ENCODE measurements at regions not wholly inside any gene's neighbourhood (a gene's known extent, or its start where the extent isn't known, plus 50 kb on each side); places are given as distances from the start of the nearest gene placed in this dataset.

DNA sequence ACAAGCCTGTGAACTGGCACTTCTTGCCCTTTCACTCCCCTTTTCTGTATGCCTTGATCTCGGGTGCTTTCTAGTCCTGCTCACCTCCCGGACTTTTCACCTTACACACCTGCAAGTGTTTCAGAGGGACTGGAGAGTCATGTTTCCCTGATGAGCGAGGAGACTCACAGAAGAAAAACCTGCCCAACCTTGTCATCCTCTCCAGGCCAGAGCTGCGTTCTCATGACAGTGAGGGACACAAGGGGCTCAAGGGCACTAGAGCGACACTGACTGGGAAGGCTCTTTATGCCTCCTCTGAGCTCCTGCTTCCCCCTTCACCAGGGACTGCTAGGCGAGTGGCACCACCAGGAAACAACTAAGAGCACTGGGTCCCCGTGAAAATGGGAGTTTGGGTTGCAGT, 376.9 kb upstream of the RPS23 start:
- Histone ChIP-seq H3K9ac (ENCODE audit: low read depth in 1 of 2, low read length in 2 of 2) (no peak overlapping the region), H3K27me3 (ENCODE audit: control insufficient read depth in 4 of 4, insufficient read depth in 4 of 4, low read length in 3 of 4) (no peaks in the 10 kb centered on the region), H3K4me1 (ENCODE audit: control insufficient read depth in 4 of 4, insufficient read depth in 4 of 4, low read length in 3 of 4) (no peaks in the 10 kb centered on the region), H3K4me3 (ENCODE audit: low read depth in 1 of 3, low read length in 3 of 3) (no peak overlapping the region), H3K27ac (ENCODE audit: low read depth in 1 of 2, low read length in 2 of 2) (no peak overlapping the region), H3K36me3 (ENCODE audit: control insufficient read depth in 4 of 4, insufficient read depth in 3 of 4, low read depth in 1 of 4, low read length in 3 of 4) (no peaks in the 10 kb centered on the region), H3K9me3 (ENCODE audit: control insufficient read depth in 4 of 4, low read length in 3 of 4) (no peaks in the 10 kb centered on the region)
- TF ChIP-seq FOXA1 (IDR thresholded peaks at IDR 0.05) (no peak), HNF4G (IDR thresholded peaks at IDR 0.05) (no peak), GABPA (IDR thresholded peaks at IDR 0.05 in 1 of 2, conservative IDR thresholded peaks at IDR 0.05 in 1 of 2) (no peak)
- TF ChIP-seq, protein P1, sequence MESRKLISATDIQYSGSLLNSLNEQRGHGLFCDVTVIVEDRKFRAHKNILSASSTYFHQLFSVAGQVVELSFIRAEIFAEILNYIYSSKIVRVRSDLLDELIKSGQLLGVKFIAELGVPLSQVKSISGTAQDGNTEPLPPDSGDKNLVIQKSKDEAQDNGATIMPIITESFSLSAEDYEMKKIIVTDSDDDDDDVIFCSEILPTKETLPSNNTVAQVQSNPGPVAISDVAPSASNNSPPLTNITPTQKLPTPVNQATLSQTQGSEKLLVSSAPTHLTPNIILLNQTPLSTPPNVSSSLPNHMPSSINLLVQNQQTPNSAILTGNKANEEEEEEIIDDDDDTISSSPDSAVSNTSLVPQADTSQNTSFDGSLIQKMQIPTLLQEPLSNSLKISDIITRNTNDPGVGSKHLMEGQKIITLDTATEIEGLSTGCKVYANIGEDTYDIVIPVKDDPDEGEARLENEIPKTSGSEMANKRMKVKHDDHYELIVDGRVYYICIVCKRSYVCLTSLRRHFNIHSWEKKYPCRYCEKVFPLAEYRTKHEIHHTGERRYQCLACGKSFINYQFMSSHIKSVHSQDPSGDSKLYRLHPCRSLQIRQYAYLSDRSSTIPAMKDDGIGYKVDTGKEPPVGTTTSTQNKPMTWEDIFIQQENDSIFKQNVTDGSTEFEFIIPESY (IDR thresholded peaks at IDR 0.05) = no peak
- TF ChIP-seq, protein P2, sequence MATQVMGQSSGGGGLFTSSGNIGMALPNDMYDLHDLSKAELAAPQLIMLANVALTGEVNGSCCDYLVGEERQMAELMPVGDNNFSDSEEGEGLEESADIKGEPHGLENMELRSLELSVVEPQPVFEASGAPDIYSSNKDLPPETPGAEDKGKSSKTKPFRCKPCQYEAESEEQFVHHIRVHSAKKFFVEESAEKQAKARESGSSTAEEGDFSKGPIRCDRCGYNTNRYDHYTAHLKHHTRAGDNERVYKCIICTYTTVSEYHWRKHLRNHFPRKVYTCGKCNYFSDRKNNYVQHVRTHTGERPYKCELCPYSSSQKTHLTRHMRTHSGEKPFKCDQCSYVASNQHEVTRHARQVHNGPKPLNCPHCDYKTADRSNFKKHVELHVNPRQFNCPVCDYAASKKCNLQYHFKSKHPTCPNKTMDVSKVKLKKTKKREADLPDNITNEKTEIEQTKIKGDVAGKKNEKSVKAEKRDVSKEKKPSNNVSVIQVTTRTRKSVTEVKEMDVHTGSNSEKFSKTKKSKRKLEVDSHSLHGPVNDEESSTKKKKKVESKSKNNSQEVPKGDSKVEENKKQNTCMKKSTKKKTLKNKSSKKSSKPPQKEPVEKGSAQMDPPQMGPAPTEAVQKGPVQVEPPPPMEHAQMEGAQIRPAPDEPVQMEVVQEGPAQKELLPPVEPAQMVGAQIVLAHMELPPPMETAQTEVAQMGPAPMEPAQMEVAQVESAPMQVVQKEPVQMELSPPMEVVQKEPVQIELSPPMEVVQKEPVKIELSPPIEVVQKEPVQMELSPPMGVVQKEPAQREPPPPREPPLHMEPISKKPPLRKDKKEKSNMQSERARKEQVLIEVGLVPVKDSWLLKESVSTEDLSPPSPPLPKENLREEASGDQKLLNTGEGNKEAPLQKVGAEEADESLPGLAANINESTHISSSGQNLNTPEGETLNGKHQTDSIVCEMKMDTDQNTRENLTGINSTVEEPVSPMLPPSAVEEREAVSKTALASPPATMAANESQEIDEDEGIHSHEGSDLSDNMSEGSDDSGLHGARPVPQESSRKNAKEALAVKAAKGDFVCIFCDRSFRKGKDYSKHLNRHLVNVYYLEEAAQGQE (IDR thresholded peaks at IDR 0.05) = no peak
- TF ChIP-seq, protein P3, sequence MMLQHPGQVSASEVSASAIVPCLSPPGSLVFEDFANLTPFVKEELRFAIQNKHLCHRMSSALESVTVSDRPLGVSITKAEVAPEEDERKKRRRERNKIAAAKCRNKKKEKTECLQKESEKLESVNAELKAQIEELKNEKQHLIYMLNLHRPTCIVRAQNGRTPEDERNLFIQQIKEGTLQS (IDR thresholded peaks at IDR 0.05) = no peak
- WGBS = 83% methylated on average over 7 of the region's 7 CpGs
- DNase-seq (ENCODE audit: low spot score) = no peak

DNA sequence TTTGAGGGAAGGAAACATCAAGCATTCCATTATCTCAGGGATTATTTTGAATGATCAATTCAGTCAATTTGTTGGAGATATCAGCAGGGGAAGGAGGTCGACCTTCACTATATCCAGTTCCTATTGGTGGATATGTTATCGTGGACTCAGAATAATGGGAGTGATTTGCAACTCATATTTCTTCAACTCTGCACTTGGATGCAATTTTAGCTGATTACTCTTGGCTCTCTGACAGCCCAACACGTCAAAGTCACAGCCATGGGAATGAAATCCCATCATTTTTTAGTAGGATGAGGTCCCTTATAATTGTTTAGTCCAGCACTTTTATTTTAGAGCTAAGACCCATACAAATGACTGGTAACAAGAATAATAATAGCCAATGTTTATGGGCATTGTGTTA, 371.8 kb upstream of the RPS23 start:
- Histone ChIP-seq H3K9me3 (ENCODE audit: control insufficient read depth in 4 of 4, low read length in 3 of 4) (no peaks in the 10 kb centered on the region), H3K4me1 (ENCODE audit: control insufficient read depth in 4 of 4, insufficient read depth in 4 of 4, low read length in 3 of 4) (no peaks in the 10 kb centered on the region), H3K27ac (ENCODE audit: low read depth in 1 of 2, low read length in 2 of 2) (no peak overlapping the region), H3K36me3 (ENCODE audit: control insufficient read depth in 4 of 4, insufficient read depth in 3 of 4, low read depth in 1 of 4, low read length in 3 of 4) (no peaks in the 10 kb centered on the region), H3K4me3 (ENCODE audit: low read depth in 1 of 3, low read length in 3 of 3) (no peak overlapping the region), H3K27me3 (ENCODE audit: control insufficient read depth in 4 of 4, insufficient read depth in 4 of 4, low read length in 3 of 4) (no peaks in the 10 kb centered on the region), H3K9ac (ENCODE audit: low read depth in 1 of 2, low read length in 2 of 2) (no peak overlapping the region)
- no peak for DNase-seq (ENCODE audit: low spot score)
- TF ChIP-seq, protein P3 (IDR thresholded peaks at IDR 0.05) = no peak
- TF ChIP-seq HNF4G (IDR thresholded peaks at IDR 0.05) (no peak), TAF1 (conservative IDR thresholded peaks at IDR 0.05) (no peak), RAD21 (IDR thresholded peaks at IDR 0.05) (no peak), NR2F2 (IDR thresholded peaks at IDR 0.05) (no peak)
- WGBS = 73% methylated on average over 3 of the region's 3 CpGs

DNA sequence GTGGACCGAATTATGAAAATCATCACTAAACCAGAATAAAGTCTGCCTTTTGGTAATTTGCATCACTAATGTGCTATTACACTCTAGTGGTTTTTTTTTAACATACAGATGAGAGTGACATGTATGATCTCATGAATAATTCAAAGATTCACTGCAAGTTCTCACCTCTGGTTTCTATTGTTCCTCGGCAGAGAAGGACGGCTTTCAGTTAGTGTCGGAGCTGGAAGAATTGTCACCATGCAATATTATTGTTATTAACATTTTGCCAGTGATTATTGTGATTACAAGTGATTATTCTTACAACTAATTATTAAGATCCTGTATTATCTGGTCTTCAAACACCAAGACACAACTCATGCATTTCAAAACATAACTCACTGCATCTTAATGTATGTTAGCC, 366.6 kb upstream of the RPS23 start:
- Histone ChIP-seq H3K9ac (ENCODE audit: low read depth in 1 of 2, low read length in 2 of 2) (no peak overlapping the region), H3K27ac (ENCODE audit: low read depth in 1 of 2, low read length in 2 of 2) (no peak overlapping the region), H3K4me1 (ENCODE audit: control insufficient read depth in 4 of 4, insufficient read depth in 4 of 4, low read length in 3 of 4) (peaks cover 0 to 14% (median 8%) of the 10 kb centered on the region in 4 donors), H3K4me3 (ENCODE audit: low read depth in 1 of 3, low read length in 3 of 3) (no peak overlapping the region), H3K36me3 (ENCODE audit: control insufficient read depth in 4 of 4, insufficient read depth in 3 of 4, low read depth in 1 of 4, low read length in 3 of 4) (no peaks in the 10 kb centered on the region), H3K9me3 (ENCODE audit: control insufficient read depth in 4 of 4, low read length in 3 of 4) (no peaks in the 10 kb centered on the region), H3K27me3 (ENCODE audit: control insufficient read depth in 4 of 4, insufficient read depth in 4 of 4, low read length in 3 of 4) (no peaks in the 10 kb centered on the region)
- no peak for DNase-seq (ENCODE audit: low spot score)
- 91% methylated on average over 4 of the region's 4 CpGs for WGBS
- no peak for TF ChIP-seq YY1 (IDR thresholded peaks at IDR 0.05)
- no peak for TF ChIP-seq GABPA (IDR thresholded peaks at IDR 0.05 in 1 of 2, conservative IDR thresholded peaks at IDR 0.05 in 1 of 2)
- TF ChIP-seq NR2F2 (IDR thresholded peaks at IDR 0.05) = no peak
- no peak for TF ChIP-seq HNF4A (conservative IDR thresholded peaks at IDR 0.05)
- TF ChIP-seq, protein P2 (IDR thresholded peaks at IDR 0.05) = no peak
- TF ChIP-seq HNF4G (IDR thresholded peaks at IDR 0.05) = no peak
- TF ChIP-seq, protein P4, sequence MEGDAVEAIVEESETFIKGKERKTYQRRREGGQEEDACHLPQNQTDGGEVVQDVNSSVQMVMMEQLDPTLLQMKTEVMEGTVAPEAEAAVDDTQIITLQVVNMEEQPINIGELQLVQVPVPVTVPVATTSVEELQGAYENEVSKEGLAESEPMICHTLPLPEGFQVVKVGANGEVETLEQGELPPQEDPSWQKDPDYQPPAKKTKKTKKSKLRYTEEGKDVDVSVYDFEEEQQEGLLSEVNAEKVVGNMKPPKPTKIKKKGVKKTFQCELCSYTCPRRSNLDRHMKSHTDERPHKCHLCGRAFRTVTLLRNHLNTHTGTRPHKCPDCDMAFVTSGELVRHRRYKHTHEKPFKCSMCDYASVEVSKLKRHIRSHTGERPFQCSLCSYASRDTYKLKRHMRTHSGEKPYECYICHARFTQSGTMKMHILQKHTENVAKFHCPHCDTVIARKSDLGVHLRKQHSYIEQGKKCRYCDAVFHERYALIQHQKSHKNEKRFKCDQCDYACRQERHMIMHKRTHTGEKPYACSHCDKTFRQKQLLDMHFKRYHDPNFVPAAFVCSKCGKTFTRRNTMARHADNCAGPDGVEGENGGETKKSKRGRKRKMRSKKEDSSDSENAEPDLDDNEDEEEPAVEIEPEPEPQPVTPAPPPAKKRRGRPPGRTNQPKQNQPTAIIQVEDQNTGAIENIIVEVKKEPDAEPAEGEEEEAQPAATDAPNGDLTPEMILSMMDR (IDR thresholded peaks at IDR 0.05; ENCODE audit: low read depth, low read length, missing input control) = no peak
- TF ChIP-seq FOXA2 (IDR thresholded peaks at IDR 0.05) = no peak
- no peak for TF ChIP-seq FOXA1 (IDR thresholded peaks at IDR 0.05)
- no peak for TF ChIP-seq EGR1 (IDR thresholded peaks at IDR 0.05; ENCODE audit: low read depth in 2 of 2)
- TF ChIP-seq RAD21 (IDR thresholded peaks at IDR 0.05) = no peak
